C4-2B (cell line): ENCODE measurements at regions not wholly inside any gene's neighbourhood (a gene's known extent, or its start where the extent isn't known, plus 50 kb on each side); places are given as distances from the start of the nearest gene placed in this dataset.

Experiments
- ZFX ChIP-seq: fragments of 450-650 bp; IDR thresholded peaks from 2 replicates; pipeline ENCODE4 v1.6.1; 2017
- TF ChIP-seq, protein P1 (sequence below): fragments of 450-650 bp; conservative IDR thresholded peaks from 2 replicates; pipeline ENCODE4 v1.5.1; 2017; ENCODE audit warnings: mild to moderate bottlenecking

DNA sequence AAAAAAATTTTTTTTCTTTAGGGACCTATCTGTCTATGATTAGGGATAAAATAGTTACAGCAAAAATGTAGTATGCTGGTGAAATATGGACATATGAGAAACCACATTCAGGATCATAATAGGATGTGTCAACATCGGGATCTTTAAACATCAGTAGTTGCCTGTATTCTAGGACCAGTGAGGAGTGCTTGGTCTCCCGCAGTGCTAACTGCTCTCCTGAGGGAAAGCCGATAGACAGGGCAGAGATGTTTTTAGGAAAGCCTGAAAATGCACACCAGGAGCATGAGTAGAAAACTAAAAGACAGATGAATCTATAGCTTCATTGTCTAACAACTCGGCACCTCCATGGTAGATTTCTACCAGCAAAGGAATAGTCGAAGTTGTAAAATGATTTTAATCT, 178.1 kb upstream of the SMIM31 start:
- TF ChIP-seq, protein P1, sequence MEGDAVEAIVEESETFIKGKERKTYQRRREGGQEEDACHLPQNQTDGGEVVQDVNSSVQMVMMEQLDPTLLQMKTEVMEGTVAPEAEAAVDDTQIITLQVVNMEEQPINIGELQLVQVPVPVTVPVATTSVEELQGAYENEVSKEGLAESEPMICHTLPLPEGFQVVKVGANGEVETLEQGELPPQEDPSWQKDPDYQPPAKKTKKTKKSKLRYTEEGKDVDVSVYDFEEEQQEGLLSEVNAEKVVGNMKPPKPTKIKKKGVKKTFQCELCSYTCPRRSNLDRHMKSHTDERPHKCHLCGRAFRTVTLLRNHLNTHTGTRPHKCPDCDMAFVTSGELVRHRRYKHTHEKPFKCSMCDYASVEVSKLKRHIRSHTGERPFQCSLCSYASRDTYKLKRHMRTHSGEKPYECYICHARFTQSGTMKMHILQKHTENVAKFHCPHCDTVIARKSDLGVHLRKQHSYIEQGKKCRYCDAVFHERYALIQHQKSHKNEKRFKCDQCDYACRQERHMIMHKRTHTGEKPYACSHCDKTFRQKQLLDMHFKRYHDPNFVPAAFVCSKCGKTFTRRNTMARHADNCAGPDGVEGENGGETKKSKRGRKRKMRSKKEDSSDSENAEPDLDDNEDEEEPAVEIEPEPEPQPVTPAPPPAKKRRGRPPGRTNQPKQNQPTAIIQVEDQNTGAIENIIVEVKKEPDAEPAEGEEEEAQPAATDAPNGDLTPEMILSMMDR = no peak
- TF ChIP-seq ZFX = no peak
